GM21390 (cell line): ENCODE measurements at regions not wholly inside any gene's neighbourhood (a gene's known extent, or its start where the extent isn't known, plus 50 kb on each side); places are given as distances from the start of the nearest gene placed in this dataset.

Experiments
- ATAC-seq: cut with Tn5 transposase; IDR thresholded peaks from one replicate; pipeline ENCODE4 v1.9.1; 2021; ENCODE audit not compliant: unreplicated experiment

DNA sequence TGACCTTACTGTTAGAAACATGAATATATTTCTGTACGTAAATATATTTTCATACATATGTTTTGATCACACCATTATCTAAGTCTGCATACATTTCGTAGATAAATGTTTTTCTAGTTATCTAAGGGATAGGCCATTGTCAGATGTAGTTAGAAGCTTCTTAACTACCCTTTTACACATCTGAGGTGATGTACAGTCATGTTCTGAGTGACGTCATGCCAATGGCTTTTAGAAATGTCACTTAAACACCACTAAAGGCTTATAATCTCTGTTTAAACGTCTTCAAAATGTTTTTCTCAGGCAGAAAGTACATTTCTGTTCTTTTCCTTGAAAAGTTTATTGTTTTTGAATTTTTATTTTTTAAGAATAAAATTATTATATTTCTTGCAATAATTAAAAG is 781.9 kb downstream of the MRPL39 start:
- ATAC-seq = no peak

- no peak for ATAC-seq
These were observed 783.1 kb downstream of the MRPL39 start for GRCh38 chr21:24824209-24824608.

GRCh38 chr21:24823247-24823646 is 784.0 kb downstream of the MRPL39 start:
- no peak for ATAC-seq

DNA sequence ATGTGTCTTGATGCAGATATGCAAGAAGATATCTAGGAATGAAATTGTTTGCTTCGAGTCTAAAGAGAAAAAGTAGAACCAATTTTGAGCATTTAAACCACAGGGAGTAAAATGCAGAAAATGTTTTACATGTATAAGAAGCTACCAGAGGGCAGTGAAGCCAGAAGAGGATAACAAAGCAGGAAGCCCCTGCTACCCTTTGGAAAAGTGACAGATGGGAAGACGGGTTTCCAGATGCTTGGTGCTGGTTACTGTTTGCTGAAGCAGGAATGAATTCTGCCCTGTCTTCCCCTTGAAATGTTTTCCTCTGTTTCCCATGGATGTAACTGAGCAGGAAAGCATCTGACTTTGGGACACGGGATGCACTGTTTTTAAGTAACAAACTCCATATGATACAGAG is 822.2 kb downstream of the MRPL39 start:
- ATAC-seq = no peak

DNA sequence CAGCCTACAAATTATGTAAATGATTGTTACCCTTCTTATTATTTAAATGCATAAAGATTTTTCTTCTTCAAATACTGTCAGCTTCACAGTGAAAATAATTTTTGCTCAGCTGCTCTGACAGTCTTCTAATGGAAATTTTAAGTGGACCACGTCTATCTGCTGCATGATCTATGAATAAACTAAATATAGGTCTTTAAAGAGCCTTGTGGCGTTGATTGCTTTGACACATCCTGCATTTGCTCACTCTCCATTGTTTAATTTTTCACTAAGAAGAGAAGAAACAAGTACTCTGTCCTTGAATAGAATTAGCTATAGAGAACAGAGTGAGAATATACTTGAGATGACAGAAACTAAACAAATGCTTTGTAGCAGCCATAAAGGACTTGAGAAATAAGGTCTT is 826.1 kb downstream of the MRPL39 start:
- ATAC-seq = no peak

DNA sequence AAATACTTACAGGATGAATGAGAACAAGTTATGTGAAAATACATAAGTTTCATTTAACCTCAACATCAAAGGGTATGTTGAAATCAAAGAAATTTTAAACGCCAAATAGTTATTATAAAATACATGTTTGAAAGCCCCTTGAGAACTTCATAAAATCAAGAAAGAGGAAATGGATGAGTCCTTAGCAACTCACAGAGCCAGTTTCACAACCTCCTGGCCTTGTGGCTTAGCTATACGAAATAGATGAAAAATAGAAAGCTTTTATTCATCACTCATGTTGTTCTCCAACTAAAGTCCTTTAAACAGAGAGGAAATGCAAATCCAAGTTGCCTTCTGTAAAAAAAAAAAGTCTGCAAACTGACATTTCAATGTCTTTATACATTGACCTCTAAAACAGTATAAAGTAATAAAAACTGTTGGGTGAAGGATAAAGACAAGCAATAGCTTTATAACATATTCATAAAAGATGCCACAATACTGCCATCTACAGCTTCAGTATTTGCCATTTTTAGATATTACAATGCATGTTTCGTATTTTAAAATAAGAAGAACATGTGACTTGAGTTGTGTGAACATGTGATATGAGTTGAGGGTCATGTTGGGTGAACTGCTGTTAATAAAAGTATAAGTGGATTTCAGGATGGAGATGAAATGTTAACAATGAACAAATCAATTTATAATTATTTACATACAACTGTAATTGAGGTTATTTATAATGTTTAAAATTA is 847.8 kb downstream of the MRPL39 start:
- ATAC-seq = no peak

DNA sequence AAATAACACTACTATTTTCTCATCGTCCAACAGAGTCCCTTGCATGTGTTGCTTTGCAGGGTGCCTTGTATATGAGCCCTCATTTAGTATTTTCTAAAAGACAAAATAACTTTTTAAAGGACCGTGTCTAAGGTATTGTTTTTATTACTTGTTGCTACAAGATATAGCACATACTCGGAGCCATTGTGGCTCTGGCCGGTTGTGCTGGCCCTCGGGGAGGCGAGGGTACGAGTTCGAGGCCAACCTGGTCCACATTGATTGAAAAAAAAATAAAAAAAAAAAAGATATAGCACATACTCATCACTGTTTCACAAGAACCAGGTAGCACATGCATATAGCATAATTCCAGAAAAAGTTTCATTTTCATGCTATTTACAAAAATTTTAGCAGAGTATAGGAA is 869.2 kb downstream of the MRPL39 start:
- no peak for ATAC-seq

GRCh38 chr21:24737296-24737850 is 869.9 kb downstream of the MRPL39 start:
- no peak for ATAC-seq

GRCh38 chr21:24730661-24731060 is 876.6 kb downstream of the MRPL39 start:
- no peak for ATAC-seq

DNA sequence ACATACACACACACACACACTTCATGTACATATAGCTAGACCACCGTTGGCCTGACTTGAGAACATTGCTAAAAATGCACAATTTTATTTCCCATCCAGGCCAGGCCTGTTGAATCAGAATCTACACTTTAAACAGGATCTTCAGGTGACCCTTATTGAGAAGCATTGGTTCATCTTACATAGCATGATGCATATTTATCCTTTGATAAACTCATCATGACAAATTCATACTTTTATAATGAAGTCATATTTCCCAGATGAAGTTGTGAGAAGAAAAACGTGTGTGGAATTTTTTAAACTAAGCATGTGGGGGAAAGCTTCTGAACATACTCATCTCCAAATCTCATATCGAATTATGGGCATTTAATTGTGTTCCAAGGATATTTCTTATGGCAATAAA is 877.7 kb downstream of the MRPL39 start:
- ATAC-seq = no peak

DNA sequence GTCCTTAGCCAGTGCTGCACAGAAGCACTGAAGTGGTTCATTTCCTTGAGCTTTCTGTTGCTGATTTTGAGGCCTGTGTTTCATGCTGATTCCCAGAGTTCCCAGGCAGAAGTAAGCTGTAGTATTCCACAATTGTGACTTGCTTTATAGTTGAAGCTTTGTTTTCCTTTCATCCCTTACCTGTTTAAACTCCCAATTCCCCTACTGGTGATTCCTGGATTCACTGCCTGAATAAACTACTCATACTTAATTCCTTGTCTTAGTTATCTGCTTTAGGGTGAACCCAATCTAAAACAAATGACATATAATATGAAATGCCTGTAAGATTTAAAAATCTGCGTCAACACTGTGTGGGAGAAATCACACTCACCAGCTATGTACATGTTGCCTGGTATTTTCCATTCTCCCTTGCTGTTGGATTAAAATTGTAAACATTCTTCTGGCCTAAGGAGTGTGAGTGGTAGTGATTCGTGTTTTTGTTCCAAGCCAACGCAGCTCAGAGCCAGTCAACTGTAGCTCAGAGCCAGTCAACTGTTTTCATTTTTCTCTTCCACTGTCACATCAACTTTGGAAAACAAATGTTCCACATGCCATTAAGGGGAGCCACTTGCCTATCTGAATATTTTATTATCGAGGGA is 879.4 kb downstream of the MRPL39 start:
- ATAC-seq = no peak

- no peak for ATAC-seq
These were observed 890.9 kb downstream of the MRPL39 start for GRCh38 chr21:24716281-24716918.

DNA sequence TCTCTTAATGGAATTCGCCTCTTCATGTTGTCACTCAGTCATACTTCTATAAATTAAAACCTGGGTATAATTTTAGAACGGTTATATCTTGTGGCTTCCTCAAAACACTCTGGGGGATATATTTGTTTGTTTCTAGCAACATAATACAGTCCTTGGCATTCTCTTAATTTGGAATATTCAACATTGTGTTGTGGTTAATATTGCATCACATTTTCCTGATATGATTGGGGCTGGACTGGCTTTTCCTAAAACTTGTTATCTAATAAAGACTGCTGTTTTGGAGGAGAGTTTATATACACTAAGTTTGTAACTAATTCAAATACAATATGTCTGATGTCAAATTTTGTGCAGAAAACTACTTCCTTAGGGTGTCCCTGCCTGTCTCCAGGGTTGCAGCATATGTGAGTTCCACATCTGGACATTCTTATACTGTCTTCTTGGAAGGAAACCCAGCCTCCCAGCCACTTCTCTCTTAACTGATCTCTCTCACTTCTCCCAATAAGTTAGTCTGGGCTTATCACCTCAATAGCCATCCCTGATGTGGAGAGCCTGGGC is 892.6 kb downstream of the MRPL39 start:
- no peak for ATAC-seq

DNA sequence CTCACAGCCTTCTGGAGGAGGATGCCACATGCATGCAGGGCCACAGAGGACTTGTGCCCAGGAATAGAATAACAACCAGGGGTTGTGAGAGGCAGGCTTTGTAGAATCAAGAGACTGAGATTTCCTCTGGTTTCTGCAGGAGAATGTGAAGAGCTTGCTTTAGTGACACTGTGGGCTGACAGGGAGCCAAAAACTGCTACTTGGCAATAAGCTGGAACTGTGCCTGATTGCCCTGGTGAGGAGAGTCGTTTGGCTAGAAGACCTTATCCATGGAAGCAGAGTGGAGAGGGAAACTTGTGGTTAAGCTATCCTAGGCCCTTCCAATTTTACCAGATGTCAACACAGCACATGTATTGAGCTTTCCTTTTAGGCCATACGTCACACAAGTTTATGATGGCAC is 902.1 kb downstream of the MRPL39 start:
- ATAC-seq = no peak

DNA sequence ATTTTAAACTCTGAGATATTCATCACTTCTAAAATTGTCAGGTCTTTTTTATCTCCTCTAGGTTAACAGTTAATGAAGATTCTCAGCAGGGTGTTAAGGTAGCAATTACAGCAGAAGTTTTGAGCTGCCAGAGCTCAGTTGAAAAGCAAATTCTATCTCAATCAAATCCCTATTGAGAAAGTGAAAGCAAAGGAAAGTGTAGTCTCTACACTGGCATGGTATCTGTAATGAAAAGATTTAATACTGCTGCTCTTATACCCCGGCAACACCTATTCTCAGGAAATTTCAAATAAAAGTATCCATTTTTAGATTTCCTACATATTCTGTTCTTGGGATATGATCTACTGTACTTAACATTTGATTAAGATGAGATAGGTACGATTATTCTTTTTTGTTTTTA is 913.5 kb downstream of the MRPL39 start:
- ATAC-seq = no peak

DNA sequence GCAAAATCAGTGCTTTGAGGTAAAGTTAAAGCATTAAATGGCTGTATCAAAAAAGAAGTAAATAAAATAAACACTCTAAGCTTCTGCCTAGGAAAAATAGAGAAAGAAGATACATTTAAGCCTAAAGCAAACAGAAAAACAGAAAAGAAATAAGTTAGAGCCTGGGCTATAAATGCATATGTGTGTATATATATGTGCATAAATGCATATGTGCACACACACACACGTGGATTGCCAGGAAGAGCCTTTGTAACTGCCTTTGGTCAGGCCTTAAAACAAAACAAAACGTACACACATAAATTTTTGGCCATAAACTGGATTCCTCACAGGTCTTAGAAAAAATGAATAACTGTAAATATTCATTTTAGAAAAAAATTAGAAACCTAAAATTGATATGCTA is 925.8 kb downstream of the MRPL39 start:
- no peak for ATAC-seq

- no peak for ATAC-seq
These were observed 935.4 kb downstream of the MRPL39 start for GRCh38 chr21:24671901-24672300.

- ATAC-seq = no peak
These were observed 948.4 kb downstream of the MRPL39 start for GRCh38 chr21:24658926-24659325.

- no peak for ATAC-seq
These were observed 949.3 kb downstream of the MRPL39 start for GRCh38 chr21:24658026-24658425.

DNA sequence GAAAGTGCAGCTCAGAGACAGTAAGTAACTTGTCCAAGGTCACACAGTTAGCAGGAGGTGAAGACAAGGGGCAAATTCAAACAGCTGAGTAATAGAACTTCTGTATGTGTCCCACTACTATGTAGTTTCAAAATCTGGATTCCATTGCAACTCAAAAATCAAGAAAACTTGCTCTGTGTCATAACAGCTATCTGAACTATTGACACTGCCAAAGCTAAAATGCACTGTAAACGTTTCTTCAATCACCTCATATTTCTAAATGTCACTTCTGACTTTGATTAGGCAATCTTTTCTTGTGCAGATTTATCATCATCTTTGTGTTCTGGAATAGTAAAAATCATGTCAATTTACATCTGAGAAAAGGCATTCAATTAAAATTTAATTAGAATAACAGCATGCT is 957.6 kb downstream of the MRPL39 start:
- no peak for ATAC-seq

DNA sequence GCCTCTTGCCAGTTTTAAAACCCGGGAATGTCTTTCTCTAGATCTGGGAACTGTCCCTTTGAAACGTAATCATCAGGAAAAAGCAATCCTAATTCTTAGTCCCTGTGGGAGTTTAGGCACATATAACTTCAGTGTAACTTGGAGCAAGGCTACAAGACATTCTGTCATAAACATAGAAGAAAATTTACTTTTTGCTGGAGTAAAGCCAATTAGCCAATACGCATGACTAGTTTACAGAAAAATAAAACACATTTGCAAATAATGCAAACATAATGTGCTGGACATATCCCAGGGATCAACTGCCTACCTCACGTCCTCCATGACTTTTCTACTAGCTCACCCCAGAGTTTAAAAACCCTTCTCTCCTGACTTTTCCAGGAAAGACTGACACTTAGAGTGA is 970.6 kb downstream of the MRPL39 start:
- no peak for ATAC-seq

DNA sequence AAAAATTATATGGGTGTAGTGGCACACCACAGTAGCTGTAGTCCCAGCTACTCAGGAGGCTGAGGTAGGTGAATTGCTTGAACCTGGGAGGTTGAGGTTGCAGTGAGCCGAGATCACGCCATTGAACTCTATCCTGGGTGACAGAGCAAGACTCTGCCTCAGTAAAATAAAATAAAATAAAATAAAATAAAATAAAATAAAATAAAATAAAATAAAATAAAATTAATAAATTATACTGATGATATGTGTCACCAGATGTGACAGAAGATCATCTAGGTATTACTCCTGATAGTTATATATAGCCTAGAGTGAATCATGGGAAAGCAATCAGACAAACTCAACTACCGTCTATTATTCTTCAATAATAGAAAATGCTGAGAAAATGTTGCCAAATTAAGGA is 972.5 kb downstream of the MRPL39 start:
- no peak for ATAC-seq
